ENCODE measurements at regions not wholly inside any gene's neighbourhood (a gene's known extent, or its start where the extent isn't known, plus 50 kb on each side); places are given as distances from the start of the nearest gene placed in this dataset.

- Histone ChIP-seq H3K9ac (ENCODE audit: low read depth in 2 of 2, low read length in 2 of 2) (peak overlapping the region in 1 of 2 donors; percentile 14), H3K4me1 (no peaks in the 10 kb centered on the region), H3K27me3 (no peaks in the 10 kb centered on the region), H3K27ac (no peak overlapping the region), H3K9me3 (no peaks in the 10 kb centered on the region), H3K4me3 (no peak overlapping the region), H3K36me3 (no peaks in the 10 kb centered on the region)
- no peak for DNase-seq
- intact Hi-C loops (cut with DNase I) = no loop called here
- TF ChIP-seq CTCF (IDR thresholded peaks at IDR 0.05) = no peak
Measured at GRCh38 chr3:56864090-56864489, 62.3 kb upstream of the ARHGEF3 start.

- H3K27me3 ChIP-seq = no peaks in the 10 kb centered on the region
- H3K4me3 ChIP-seq = no peak overlapping the region
- TF ChIP-seq CTCF (IDR thresholded peaks at IDR 0.05) = no peak
- no peaks in the 10 kb centered on the region for H3K36me3 ChIP-seq
- H3K9ac ChIP-seq (ENCODE audit: low read depth in 2 of 2, low read length in 2 of 2) = no peak overlapping the region
- no peak overlapping the region for H3K27ac ChIP-seq
- no peak for DNase-seq
- intact Hi-C loops (cut with DNase I) = no loop called here
- H3K4me1 ChIP-seq = no peaks in the 10 kb centered on the region
- H3K9me3 ChIP-seq = no peaks in the 10 kb centered on the region
Measured at GRCh38 chr3:56862352-56863062, 60.8 kb upstream of the ARHGEF3 start.

- Histone ChIP-seq H3K4me1 (no peaks in the 10 kb centered on the region), H3K4me3 (no peak overlapping the region), H3K27ac (no peak overlapping the region), H3K9me3 (no peaks in the 10 kb centered on the region), H3K36me3 (no peaks in the 10 kb centered on the region), H3K9ac (ENCODE audit: low read depth in 2 of 2, low read length in 2 of 2) (no peak overlapping the region), H3K27me3 (no peaks in the 10 kb centered on the region)
- no peak for DNase-seq
- intact Hi-C loops (cut with DNase I) = no loop called here
- TF ChIP-seq CTCF (IDR thresholded peaks at IDR 0.05) = no peak
Measured at GRCh38 chr3:56861511-56861910, 59.8 kb upstream of the ARHGEF3 start.

GRCh38 chr3:56860939-56861338 is 59.2 kb upstream of the ARHGEF3 start:
- no peaks in the 10 kb centered on the region for H3K27me3 ChIP-seq

GRCh38 chr3:56860351-56860750 is 58.6 kb upstream of the ARHGEF3 start:
- H3K27me3 ChIP-seq = no peaks in the 10 kb centered on the region
- H3K4me3 ChIP-seq = no peak overlapping the region
- no peak overlapping the region for H3K27ac ChIP-seq
- TF ChIP-seq CTCF (IDR thresholded peaks at IDR 0.05) = no peak
- H3K9me3 ChIP-seq = no peaks in the 10 kb centered on the region
- H3K36me3 ChIP-seq = no peaks in the 10 kb centered on the region
- no peaks in the 10 kb centered on the region for H3K4me1 ChIP-seq
- no peak overlapping the region for H3K9ac ChIP-seq (ENCODE audit: low read depth in 2 of 2, low read length in 2 of 2)
- intact Hi-C loops (cut with DNase I) = no loop called here
- no peak for DNase-seq

More at GRCh38 chr3:56860939-56861338, 59.2 kb upstream of the ARHGEF3 start:
- DNase-seq = no peak
- Histone ChIP-seq H3K9me3 (no peaks in the 10 kb centered on the region), H3K4me3 (no peak overlapping the region), H3K27ac (no peak overlapping the region), H3K36me3 (no peaks in the 10 kb centered on the region), H3K9ac (ENCODE audit: low read depth in 2 of 2, low read length in 2 of 2) (no peak overlapping the region), H3K4me1 (no peaks in the 10 kb centered on the region)
- TF ChIP-seq CTCF (IDR thresholded peaks at IDR 0.05) = no peak
- intact Hi-C loops (cut with DNase I) = no loop called here

All from colonic mucosa (tissue), 4 donors.